ENCODE measurements at regions not wholly inside any gene's neighbourhood (a gene's known extent, or its start where the extent isn't known, plus 50 kb on each side); places are given as distances from the start of the nearest gene placed in this dataset.
"Not testable (repeated sequence)": the region's sequence is repeated elsewhere in the genome, so short reads cannot be mapped to it uniquely, and the experiment has no call there.

DNA sequence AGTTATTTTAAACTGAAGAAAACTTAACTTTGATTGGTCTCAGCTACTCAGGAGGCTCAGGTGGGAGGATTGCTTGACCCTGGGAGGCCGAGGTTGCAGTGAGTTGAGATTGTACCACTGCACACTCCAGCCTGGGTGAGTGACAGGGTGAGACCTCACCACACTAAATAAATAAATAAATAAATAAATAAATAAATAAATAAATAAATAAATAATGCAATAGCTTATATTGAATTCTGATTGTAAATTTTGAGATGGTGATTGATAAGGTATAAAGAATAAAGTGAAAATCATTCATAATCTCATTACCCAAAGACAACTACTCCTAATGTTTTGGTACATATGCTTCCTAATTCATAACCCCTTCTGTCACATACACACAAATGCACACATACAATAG, 58.1 kb downstream of the TUBA3C start:
- ATAC-seq (no peak), DNase-seq (no peak)
- H3K27ac ChIP-seq, result no peak overlapping the region
- no peaks in the 10 kb centered on the region for H3K27me3 ChIP-seq
- no peaks in the 10 kb centered on the region for H3K4me1 ChIP-seq
- H3K36me3 ChIP-seq, result no peaks in the 10 kb centered on the region
- no peak for TF ChIP-seq CTCF (IDR thresholded peaks at IDR 0.05)
- no peak overlapping the region for H3K4me3 ChIP-seq
- peaks cover 0 to 2% of the 10 kb centered on the region in 2 donors for H3K9me3 ChIP-seq
- intact Hi-C loops (cut with DNase I), result no loop called here

DNA sequence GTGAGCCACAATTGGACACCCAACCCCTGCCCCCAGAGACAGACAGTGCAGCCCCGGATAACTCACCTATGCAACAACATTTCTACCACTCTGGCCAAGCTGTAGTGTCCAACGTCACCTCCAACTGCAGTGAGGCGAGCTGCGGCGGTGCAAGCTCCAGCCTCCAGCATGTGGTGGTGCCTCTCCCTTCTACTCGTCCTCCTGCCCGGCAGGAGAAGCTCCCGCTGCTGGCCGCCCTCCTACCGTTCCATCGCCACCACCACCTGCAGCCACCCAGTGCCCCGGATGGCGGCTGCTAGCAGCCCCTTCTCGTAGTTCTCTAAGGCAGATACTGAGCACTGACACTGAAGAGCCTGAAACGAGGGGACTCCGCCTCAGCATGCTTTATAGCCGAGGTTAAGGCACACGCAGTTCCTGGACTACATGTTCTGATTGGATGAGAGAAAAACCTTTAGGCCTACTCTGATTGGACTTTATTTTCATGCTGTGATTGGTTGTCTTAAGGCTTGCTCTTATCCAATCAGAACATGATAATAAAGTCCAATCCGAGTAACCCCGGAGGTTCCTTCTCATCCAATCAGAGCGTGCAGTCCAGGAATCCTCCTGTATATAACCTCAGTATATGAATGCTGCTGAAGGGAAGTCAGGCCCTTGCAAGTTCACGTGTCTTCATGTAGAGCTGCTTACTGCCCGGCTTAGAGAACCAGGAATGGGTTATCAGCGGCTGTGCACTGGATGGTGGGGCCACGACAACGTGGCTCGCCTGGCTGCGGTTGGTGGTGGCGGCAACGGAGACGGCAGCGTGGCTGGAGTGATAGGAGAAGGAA, 63.5 kb downstream of the TUBA3C start:
- Histone ChIP-seq H3K4me3 (no peak overlapping the region), H3K4me1 (no peaks in the 10 kb centered on the region), H3K27ac (no peak overlapping the region), H3K9me3 (peaks cover 0 to 4% of the 10 kb centered on the region in 2 donors), H3K27me3 (no peaks in the 10 kb centered on the region), H3K36me3 (no peaks in the 10 kb centered on the region)
- intact Hi-C loops (cut with DNase I), result no loop called here
- DNase-seq (no peak), ATAC-seq (no peak)
- no peak for TF ChIP-seq CTCF (IDR thresholded peaks at IDR 0.05)

DNA sequence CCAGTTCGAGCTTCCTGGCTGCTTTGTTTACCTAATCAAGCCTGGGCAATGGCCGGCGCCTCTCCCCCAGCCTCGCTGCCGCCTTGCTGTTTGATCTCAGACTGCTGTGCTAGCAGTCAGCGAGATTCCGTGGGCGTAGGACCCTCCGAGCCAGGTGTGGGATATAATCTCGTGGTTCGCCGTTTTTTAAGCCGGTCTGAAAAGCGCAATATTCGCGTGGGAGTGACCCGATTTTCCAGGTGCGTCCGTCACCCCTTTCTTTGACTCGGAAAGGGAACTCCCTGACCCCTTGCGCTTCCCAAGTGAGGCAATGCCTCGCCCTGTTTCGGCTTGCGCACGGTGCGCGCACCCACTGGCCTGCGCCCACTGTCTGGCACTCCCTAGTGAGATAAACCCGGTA, 72.4 kb downstream of the TUBA3C start:
- ATAC-seq; intact Hi-C loops (cut with DNase I); H3K4me1 ChIP-seq; DNase-seq; H3K27me3 ChIP-seq; H3K27ac ChIP-seq; H3K36me3 ChIP-seq; H3K9me3 ChIP-seq: not testable (repeated sequence)
- H3K4me3 ChIP-seq, result peak overlapping the region in 1 of 2 donors; percentile 1

GRCh38 chr13:19103140-19103539, 78.5 kb downstream of the TUBA3C start:
- intact Hi-C loops (cut with DNase I), result no loop called here
- Histone ChIP-seq H3K27ac (no peak overlapping the region), H3K9me3 (no peaks in the 10 kb centered on the region), H3K27me3 (no peaks in the 10 kb centered on the region), H3K4me3 (no peak overlapping the region), H3K4me1 (no peaks in the 10 kb centered on the region), H3K36me3 (no peaks in the 10 kb centered on the region)
- no peak for TF ChIP-seq CTCF (IDR thresholded peaks at IDR 0.05)
- DNase-seq, result no peak
- ATAC-seq, result no peak

DNA sequence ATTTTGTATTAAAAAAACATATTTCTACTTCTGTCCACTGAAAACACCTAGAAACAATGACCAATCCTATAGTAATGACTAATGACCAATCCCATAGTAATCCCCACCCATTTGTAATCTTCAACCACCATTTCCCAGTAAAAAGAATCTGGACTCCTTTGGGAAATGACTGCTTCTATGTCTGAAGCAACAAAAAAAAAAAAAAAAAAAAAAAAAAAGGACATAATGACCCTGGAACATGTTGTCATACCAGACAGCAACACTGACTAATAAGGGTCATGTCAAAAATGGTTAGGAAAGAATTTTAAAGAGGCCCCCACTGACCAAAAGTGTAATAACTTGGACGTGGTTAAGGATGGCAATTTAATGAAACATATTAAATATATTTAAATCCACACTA, 88.3 kb downstream of the TUBA3C start:
- DNase-seq (no peak), ATAC-seq (no peak)
- no peak overlapping the region for H3K27ac ChIP-seq
- H3K4me3 ChIP-seq, result no peak overlapping the region
- no peaks in the 10 kb centered on the region for H3K36me3 ChIP-seq
- H3K9me3 ChIP-seq, result no peaks in the 10 kb centered on the region
- intact Hi-C loops (cut with DNase I), result no loop called here
- TF ChIP-seq CTCF (IDR thresholded peaks at IDR 0.05), result no peak
- no peaks in the 10 kb centered on the region for H3K4me1 ChIP-seq
- no peaks in the 10 kb centered on the region for H3K27me3 ChIP-seq

- no peaks in the 10 kb centered on the region for H3K36me3 ChIP-seq
- no peaks in the 10 kb centered on the region for H3K27me3 ChIP-seq
- H3K4me3 ChIP-seq, result no peak overlapping the region
- H3K4me1 ChIP-seq, result no peaks in the 10 kb centered on the region
- intact Hi-C loops (cut with DNase I), result no loop called here
- ATAC-seq (no peak), DNase-seq (no peak)
- H3K9me3 ChIP-seq, result no peaks in the 10 kb centered on the region
- no peak for TF ChIP-seq CTCF (IDR thresholded peaks at IDR 0.05)
- H3K27ac ChIP-seq, result no peak overlapping the region
Observed at GRCh38 chr13:19090495-19090894, 91.1 kb downstream of the TUBA3C start.

All from left lung (tissue), 4 donors.